Testis (tissue), 2 donors: ENCODE measurements at regions not wholly inside any gene's neighbourhood (a gene's known extent, or its start where the extent isn't known, plus 50 kb on each side); places are given as distances from the start of the nearest gene placed in this dataset.

Experiments
- POLR2A ChIP-seq: fragments of 450-650 bp; IDR thresholded peaks from one replicate; pipeline ENCODE4 v1.6.1; 2017; ENCODE audit warnings: antibody characterized with exemption, mild to moderate bottlenecking, moderate library complexity
- TF ChIP-seq, protein P1 (sequence below), 3 experiments: fragments of 450-650 bp in 2 of 3; fragments of 200-600 bp in 1 of 3; sonication (generic) in 1 of 3; IDR thresholded peaks; one replicate each; pipeline ENCODE4 v1.5.1; 2016 to 2019; ENCODE audit warnings: antibody characterized with exemption in 3 of 3, mild to moderate bottlenecking in 2 of 3, moderate library complexity in 1 of 3

DNA sequence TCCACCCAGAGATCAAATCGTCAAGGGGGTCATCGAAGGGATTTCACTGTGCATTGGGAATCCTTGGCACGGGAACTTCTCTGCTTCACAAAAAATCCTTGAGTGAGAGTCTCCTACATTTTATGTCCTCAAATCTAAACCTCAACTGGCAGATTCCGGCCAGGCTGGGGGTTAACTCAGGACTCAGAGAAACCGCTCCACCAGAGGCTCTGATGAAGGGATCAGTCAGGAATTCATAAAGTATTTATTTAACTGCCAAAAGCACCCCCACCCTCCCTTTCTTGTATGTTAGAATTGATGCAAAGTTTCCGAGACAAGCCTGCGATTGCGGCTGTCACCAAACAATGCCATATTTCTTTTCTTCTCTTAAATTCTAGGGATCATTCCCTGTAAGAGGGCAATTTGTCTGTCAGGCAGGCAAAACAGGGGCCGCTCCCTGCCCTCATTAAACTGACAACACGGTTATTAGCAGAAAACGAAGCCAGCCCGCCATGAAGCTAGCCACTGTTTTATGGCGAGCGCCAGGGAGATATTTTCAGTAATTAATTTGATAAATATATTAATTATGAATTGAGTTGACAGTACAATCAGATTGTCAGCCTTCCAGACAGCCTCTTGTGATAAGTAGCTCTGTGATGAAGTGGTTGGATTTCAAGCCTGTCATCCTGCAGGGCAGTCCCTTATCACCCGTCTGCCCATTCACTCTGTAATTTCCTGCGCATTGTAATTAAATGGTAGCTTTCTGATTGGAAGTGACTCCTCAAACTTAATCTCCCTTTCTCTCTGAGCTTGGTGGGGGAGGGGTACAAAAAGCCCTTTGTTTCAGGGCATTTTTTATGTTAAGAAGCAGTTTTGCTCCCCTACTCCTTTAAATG lies 153.0 kb upstream of the GPR26 start:
- no peak for TF ChIP-seq POLR2A
- TF ChIP-seq, protein P1, sequence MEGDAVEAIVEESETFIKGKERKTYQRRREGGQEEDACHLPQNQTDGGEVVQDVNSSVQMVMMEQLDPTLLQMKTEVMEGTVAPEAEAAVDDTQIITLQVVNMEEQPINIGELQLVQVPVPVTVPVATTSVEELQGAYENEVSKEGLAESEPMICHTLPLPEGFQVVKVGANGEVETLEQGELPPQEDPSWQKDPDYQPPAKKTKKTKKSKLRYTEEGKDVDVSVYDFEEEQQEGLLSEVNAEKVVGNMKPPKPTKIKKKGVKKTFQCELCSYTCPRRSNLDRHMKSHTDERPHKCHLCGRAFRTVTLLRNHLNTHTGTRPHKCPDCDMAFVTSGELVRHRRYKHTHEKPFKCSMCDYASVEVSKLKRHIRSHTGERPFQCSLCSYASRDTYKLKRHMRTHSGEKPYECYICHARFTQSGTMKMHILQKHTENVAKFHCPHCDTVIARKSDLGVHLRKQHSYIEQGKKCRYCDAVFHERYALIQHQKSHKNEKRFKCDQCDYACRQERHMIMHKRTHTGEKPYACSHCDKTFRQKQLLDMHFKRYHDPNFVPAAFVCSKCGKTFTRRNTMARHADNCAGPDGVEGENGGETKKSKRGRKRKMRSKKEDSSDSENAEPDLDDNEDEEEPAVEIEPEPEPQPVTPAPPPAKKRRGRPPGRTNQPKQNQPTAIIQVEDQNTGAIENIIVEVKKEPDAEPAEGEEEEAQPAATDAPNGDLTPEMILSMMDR (IDR thresholded peaks at IDR 0.05): no peak
